ENCODE measurements at regions not wholly inside any gene's neighbourhood (a gene's known extent, or its start where the extent isn't known, plus 50 kb on each side); places are given as distances from the start of the nearest gene placed in this dataset.
"Not testable (repeated sequence)": the region's sequence is repeated elsewhere in the genome, so short reads cannot be mapped to it uniquely, and the experiment has no call there.

DNA sequence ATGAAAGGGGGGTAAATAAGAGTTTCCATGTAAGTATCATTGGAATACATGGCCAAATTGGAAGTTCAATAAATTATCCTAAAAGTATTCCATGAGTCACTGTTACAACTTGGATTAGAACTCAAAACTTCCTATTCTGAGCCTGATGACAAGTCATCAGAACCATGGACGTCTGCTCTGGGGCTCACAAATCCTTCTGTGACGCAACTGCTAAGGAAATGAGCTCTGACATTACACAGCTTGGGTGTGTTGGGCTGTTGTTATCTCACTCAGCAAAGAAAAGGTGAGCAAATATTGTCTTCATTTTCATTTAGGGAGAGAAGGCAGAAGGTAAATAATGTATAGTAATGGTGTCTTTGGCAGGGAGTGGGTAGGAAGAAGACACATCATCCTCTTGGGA is 214.8 kb upstream of the ADO start:
- DNase-seq (ENCODE audit: low read depth), result no peak

GRCh38 chr10:62590306-62590705 is 214.2 kb upstream of the ADO start:
- DNase-seq (ENCODE audit: low read depth), result no peak

DNA sequence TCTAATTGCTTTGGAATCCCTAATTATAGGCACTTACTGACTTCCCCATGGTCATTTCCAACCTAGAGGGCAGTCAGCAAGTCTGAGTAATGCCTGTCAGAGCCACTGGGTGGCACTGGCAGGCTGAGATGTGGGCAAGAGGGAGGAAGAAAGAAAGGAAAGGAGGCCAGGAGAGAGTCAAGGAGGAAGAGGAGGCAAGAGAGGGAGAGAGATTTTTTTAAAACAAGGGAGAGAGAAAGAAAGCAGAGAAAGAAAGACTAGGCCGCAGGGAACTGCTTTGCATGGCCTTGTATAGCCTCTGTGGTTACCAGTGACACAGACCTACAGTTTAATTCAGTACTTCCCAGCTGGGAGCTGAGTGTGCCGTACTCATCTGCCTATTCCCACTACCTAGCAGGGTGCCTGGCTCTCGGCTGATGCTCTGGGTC is 210.4 kb upstream of the ADO start:
- DNase-seq (ENCODE audit: low read depth), result peak; percentile 43

DNA sequence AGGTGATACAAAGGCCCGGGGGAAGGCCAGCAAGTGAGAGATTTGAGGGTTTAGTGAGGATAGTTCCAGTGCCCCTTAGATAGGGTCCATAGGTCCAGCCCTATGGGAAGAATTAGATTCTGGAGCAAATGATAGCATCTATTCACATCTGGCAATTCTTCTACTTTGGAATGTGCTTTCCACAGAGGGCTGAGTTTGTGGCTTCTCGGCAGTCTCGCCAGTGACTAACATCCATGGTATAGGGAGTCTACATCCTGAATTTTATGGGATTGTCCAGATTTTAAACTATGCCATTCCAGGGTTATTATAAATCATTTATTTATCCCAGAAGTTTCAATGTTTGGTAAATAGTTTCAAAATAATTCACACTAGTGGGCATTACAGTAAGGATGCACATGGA is 207.3 kb upstream of the ADO start:
- no peak for DNase-seq (ENCODE audit: low read depth)

DNA sequence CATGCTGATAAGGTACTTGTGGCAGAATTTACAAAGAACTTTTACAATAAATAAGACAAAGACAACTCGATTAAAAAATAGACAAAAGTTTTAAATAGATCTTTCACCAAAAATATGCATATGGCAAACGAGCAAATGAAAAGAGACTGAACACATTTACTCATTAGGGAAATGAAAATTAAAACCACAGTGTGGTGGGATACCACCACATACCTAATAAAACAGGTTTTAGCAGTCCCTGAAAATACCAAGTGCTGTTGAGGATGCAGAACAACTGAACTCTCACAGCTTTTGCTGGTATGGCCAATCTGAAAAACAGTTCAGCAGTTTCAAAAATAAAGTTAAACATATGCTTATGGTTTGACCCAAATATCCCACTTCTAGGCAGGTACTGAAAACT is 205.4 kb upstream of the ADO start:
- no peak for DNase-seq (ENCODE audit: low read depth)

- DNase-seq (ENCODE audit: low read depth), result not testable (repeated sequence)
Observed at GRCh38 chr10:62606551-62606950, 198.0 kb upstream of the ADO start.

DNA sequence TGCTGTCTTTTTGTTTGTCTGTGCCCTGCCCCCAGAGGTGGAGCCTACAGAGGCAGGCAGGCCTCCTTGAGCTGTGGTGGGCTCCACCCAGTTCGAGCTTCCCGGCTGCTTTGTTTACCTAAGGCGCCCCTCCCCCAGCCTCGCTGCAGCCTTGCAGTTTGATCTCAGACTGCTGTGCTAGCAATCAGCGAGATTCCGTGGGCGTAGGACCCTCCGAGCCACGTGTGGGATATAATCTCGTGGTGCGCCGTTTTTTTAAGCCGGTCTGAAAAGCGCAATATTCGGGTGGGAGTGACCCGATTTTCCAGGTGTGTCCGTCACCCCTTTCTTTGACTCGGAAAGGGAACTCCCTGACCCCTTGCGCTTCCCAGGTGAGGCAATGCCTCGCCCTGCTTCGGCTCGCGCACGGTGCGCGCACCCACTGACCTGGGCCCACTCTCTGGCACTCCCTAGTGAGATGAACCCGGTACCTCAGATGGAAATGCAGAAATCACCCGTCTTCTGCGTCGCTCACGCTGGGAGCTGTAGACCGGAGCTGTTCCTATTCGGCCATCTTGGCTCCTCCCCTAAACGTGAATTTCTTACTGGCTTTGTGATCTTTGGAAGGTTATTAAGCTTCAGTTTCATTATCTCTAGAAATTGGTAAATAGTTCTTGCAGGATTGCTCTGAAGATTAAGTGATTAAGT is 196.2 kb upstream of the ADO start:
- DNase-seq (ENCODE audit: low read depth), result not testable (repeated sequence)

GRCh38 chr10:62610649-62611229 is 193.8 kb upstream of the ADO start:
- DNase-seq (ENCODE audit: low read depth), result peak; percentile 77

- no peak for DNase-seq (ENCODE audit: low read depth)
Observed at GRCh38 chr10:62613424-62613823, 191.1 kb upstream of the ADO start.

GRCh38 chr10:62613859-62614258 is 190.7 kb upstream of the ADO start:
- no peak for DNase-seq (ENCODE audit: low read depth)

GRCh38 chr10:62614389-62615157 is 189.9 kb upstream of the ADO start:
- DNase-seq (ENCODE audit: low read depth), result no peak

GRCh38 chr10:62616885-62617590 is 187.5 kb upstream of the ADO start:
- no peak for DNase-seq (ENCODE audit: low read depth)

GRCh38 chr10:62617652-62618051 is 186.9 kb upstream of the ADO start:
- no peak for DNase-seq (ENCODE audit: low read depth)

DNA sequence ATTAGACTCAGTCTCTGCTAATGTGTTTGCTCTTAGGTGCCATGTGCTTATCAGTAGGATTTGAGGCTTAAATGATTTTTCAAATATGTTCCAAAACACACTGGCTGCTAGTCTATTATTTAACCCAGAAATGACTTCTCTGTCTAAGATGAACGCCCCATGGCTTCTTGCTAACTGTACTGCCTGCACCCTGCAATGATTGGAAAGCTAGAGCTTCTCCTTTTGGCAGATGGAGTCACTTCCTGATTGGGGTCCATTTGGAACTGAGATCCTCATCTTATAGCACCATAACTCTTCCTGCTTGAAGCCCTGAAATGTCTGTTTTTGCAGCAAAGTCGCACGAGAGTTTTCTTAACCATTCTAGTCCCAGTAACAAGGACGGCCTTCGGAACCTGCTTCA is 186.5 kb upstream of the ADO start:
- DNase-seq (ENCODE audit: low read depth), result no peak

DNA sequence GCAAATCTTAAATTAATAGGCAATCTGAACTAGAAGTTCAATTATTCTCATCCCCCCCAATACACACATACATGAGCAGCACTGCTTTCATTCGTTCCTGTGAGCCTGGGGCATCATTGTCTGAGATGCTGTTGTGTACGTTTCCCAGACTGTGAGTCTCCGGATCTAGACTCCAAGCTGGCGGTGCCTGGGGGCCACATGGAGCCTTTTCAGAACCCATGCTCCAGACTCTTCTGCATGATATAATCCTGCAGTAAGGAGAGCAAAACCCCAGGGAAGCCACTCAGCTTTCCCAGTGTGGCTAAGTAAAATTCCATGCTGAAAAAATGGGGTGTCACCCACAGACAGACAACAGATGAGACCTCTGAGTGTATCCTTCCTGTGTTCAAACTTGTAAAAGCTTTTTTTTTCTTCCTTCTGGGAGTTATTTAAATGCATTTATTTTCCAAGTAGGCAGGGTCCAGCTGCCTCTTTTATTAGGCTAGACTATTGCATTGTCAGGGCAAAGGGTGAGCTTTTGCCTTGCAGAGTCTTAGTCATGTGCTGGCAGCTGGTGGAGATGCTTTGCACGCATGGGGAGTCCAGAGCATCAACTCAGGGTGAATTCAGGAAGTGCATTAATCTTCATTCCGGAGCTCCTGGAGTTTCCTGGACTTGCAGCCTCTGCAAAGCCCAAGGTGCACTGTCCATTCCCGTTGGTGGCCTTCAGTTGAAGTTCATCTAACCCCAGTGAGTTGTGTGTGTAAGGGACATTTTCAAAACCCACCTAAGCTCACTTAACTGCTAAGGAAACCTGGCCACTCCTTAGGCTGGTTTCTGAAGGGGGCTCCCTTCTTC is 185.7 kb upstream of the ADO start:
- DNase-seq (ENCODE audit: low read depth), result no peak

DNA sequence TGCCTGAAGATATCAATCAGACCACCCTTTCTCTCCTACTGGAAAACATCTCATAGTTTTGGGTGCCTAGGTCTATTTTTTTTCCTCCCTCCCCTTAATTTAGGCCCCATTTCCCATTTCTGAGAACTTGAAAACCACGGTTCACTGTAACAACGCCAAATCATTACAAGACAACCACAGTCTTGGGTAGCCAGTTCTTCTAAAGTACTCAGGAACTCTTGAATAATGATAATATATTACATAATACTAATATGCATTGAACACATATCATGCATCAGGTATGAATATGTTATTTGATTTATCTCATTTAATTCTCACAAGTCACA is 185.1 kb upstream of the ADO start:
- no peak for DNase-seq (ENCODE audit: low read depth)

DNA sequence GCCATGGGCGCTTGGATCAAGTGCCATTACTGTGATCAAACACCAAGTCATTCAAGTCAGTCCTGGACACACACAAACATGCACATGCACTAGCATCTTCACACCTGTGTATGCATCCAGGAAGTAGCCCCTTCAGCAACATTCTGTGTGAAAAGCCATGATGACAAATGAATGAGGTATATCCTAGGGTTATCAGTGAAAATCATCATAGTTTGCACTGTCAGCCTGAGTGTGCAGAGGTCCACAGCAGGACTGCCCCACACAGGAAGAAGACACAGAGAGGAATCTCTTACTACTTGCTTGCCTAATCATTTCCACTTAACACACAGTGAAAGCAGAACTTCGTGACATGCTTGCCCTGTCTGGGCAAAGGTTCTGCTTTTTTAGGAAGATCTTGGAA is 184.0 kb upstream of the ADO start:
- DNase-seq (ENCODE audit: low read depth), result no peak

DNA sequence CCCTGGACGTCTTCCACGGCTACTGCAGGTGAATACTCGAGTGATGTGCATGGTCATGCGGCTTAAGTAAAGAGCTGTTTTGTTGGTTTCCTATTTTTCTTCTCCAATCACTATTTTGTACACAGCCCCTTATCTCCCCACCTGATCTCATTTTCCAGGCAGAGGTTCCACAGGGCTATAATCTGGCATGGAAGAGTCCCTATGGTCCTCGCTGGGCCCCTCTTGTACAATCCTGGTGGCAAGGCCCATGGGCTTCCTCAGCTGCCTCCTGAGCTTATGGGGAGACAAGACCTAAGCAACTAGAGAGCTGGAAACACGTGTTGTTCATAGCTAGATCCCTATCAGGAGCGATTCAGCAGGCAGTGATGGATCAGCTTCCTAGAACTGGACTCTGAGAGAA is 181.3 kb upstream of the ADO start:
- DNase-seq (ENCODE audit: low read depth), result no peak

- DNase-seq (ENCODE audit: low read depth), result no peak
Observed at GRCh38 chr10:62625484-62625883, 179.0 kb upstream of the ADO start.

- no peak for DNase-seq (ENCODE audit: low read depth)
Observed at GRCh38 chr10:62626079-62626478, 178.4 kb upstream of the ADO start.

- no peak for DNase-seq (ENCODE audit: low read depth)
Observed at GRCh38 chr10:62626817-62627216, 177.7 kb upstream of the ADO start.

GRCh38 chr10:62627983-62628382 is 176.5 kb upstream of the ADO start:
- DNase-seq (ENCODE audit: low read depth), result no peak
